Activated CD4-positive, alpha-beta T cell treated with anti-CD3 and anti-CD28 coated beads, Interleukin-2, Interleukin-6, amounts not matched to agents 100 ng/mL and 50 ng/mL, durations not matched to agents 16 hours and 8 hours (primary cell): ENCODE measurements at regions not wholly inside any gene's neighbourhood (a gene's known extent, or its start where the extent isn't known, plus 50 kb on each side); places are given as distances from the start of the nearest gene placed in this dataset.

Source experiments
- DNase-seq: peaks from one replicate; pipeline ENCODE4 v3.0.0-alpha.2; 2020

DNA sequence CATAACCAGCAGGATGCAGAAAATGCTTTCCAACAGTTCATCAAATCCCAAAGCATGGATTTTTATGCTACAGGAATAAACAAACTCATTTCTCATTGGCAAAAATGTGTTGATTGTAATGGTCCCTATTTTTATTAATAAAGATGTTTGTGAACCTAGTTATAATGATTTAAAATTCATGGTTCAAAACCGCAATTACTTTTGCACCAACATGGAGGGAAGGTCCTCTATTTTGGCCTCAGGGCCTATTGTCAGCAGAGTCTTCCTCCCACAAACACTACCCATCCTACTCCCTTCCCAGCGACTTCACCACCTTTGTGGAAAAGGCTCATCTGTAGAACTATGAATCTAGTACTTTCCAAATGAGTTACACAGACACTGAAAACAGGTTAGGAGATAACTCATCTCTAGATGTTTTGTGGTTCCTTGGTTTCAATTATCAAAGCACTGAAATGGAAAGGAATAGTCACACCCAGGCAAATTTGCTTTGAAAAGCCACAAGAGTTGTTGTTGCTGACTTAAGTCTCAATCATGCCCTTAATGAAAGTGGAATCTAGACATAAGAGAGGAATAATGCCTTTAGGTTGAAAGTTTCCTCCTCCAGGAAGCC lies 59.4 kb upstream of the FRMD4A start:
- DNase-seq: peak; percentile 85

DNA sequence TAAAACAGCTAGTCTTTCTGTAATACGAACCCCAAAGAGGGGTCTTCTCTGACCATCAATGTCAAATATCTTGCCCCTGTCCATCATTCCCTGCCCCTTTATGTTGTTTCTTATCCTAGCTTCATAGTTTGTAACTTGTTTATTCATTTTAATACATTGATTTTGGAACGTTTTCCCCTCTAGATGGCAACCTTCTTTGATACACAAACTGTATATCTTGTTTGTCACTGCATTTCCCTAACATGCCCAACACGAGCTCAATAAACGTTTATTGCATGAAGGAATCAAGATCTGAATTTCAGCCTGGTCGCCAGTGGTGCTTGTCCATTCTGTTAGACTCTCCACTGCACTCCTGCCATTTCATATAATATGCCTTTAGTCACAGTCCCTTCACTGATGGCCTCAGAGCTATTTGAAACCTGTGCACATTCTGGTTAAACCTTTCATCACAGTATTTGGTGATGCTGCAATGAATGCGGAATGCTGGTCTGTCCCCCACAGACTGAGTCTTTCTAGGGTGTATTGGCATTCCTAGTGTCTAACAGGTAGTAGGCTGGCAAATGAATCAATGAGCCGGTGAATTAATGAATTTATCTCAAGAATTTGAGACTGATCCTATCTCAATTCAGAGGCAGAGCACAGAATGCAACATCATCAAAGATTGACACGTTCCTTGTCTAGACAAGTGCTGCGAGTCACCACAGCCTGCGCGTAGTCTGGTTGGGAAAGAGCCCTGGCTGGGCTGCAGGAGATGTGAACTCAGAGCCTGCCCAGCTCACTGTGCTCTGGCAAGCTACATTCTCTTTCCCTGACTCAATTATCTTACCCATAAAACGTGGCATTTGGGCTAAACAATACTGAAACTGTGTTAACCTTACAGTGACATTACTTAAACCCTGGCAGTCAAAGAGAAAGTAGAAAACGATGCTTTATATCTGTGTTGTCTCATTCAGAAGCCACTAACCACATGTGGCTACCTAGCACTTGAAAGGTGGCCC lies 55.2 kb upstream of the FRMD4A start:
- peak; percentile 56 for DNase-seq

DNA sequence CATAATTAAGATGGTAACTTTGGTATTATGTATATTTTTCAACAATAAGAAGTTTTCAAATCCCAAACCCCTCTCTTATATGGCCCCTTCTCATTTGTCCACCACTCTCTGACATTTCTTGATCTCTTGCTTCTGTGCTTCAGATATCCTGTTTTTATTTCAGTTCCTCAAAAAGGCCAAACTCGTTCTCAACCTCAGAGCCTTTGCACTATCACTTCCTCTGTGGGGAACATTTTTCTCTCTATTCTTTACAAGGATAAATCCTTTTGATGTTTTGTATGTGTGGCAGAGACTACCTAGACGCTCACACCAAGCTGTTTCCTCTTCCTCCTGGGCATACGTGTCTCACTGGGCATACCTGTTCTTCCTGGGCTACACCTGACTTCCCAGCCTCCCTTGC lies 54.2 kb upstream of the FRMD4A start:
- DNase-seq: no peak

DNA sequence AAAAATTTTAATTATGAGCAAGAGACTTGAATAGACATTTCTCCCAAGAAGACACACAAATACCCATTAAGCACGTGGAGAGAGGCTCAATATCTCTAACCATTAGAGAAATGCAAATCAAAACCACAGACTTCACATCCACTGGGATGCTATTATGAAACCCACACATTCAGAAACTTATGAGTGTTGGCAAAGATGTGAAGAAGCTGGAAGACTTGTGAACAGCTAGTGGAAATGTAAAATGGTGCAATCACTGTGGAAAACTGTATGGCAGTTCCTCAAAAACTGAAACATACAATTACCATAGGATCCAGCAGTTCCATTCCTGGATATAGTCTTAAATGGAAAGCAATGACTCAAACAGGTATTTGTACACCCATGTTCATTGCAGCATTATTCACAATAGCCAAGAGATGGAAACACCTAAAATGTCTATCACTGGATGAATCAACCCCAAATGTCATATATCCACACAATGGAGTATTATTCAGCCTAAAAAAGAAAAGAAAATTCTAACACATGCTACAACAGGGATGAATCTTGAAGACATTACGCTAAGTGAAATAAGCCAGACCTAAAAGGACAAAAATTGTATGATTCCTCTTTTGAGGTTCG lies 53.5 kb upstream of the FRMD4A start:
- DNase-seq: no peak

DNA sequence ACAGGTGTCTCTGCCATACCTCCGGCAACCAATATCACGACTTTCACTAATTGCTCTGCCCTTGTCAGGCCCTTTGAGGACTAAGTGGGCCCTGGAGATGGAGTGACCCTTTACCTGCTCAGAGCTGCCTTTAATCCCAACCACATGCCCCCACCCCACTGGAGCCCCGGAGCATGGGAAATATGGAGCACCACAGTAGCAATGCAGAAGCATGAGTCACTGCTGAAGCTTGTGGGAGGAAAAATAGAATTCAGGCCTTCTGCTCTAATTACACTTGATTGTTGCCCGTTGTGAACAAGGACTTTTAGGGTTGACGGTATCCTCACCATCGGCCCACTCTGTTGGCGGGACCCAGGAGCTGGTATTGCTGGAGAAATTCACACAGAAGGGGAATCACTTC lies 52.5 kb upstream of the FRMD4A start:
- no peak for DNase-seq

DNA sequence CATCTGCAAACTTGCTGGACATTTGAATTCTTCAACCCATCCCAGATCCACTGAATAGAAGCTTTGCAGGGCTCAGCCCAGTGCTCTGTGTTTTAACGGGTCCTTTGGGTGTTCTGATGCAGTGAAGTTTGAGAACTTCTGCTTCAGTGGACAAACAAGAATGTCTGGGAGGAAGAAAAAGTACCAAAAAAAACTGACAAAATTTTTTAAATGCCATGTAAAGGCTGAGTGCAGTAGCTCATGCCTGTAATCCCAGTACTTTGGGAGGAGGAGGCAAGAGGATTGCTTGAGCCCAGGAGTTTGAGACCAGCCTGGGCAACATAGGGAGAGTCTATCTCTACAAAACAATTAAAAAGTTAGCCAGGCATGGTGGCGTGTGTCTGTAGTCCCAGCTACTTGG lies 51.8 kb upstream of the FRMD4A start:
- no peak for DNase-seq

DNA sequence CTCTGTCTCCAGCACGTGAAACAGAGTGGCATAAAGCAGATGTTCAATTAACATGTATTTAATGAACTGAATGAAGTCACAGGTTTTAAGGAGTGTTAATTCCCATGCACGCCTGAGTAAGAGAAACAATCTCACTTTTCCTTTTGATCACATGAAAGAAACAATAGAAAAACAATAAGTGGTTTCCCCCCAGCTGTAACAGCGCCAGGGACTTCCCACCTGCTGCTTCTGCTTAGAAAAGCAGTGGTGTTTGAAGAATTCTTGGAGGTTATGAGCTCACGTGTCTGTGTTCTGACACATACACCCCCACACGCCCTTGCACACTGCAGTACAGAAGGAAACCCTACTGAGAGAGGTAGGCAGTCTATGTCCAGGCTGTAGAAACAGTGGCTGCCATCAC lies 51.3 kb upstream of the FRMD4A start:
- peak; percentile 28 for DNase-seq

DNA sequence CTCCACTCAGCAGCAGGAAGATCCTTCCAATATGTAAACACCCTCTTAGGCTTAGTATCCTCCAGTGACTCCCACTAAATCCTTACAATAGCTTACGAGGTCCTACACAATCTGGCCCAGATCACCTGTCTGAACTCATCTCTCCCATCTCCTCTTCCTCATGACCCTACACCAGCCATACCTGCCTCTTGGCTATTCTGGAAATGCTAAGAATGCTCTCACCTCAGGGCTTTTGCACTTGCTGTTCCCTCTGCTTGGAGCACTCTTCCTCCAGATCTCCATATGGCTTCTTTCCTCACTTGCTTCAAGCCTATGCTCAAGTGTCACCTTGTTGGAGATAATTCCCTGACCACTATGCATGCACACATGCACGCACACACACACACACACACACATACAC lies 50.8 kb upstream of the FRMD4A start:
- no peak for DNase-seq

DNA sequence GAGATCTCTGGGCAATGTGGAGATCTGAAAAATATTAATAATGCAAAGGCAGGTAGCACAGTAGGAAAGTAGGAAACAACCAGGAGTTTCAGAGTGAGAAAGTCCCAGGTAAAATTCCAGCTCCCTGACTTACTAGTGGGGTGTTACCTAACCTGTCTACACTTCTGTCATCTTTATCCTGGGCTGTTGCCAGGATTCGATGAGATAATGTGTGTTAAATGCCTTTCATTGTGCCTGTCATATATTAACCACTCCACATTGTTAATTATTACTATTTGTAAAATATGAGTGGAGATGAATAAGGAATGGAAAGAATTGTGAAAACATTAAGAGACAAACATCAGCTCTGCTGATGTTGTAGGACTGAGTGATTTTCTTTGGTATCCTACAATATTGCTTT lies 50.0 kb upstream of the FRMD4A start:
- DNase-seq: no peak
